ENCODE measurements at regions not wholly inside any gene's neighbourhood (a gene's known extent, or its start where the extent isn't known, plus 50 kb on each side); places are given as distances from the start of the nearest gene placed in this dataset.
"Not testable (repeated sequence)": the region's sequence is repeated elsewhere in the genome, so short reads cannot be mapped to it uniquely, and the experiment has no call there.

GRCh38 chr2:6186332-6187151 lies 494.4 kb downstream of the SOX11 start (continued):
- TF ChIP-seq ZNF607 (CRISPR knock-in tag; IDR thresholded peaks at IDR 0.05; ENCODE audit: borderline replicate concordance) (no peak), FIP1L1 (IDR thresholded peaks at IDR 0.05; ENCODE audit: borderline replicate concordance, insufficient read depth, low read depth, low read length) (no peak), BATF2 (CRISPR knock-in tag; IDR thresholded peaks at IDR 0.05) (no peak), ZBTB34 (CRISPR knock-in tag; IDR thresholded peaks at IDR 0.05) (no peak), IRX3 (CRISPR knock-in tag; IDR thresholded peaks at IDR 0.05; ENCODE audit: borderline replicate concordance, low read depth) (no peak)

- Histone ChIP-seq H3K4me3 (replicated peaks in 1 of 3; ENCODE audit: insufficient read depth in 1 of 3, low read depth in 2 of 3, low read length in 3 of 3) (no peak overlapping the region), H3K4me2 (ENCODE audit: low read depth, low read length) (no peak overlapping the region), H3K36me3 (replicated peaks in 1 of 2; ENCODE audit: control insufficient read depth in 1 of 2, insufficient read depth in 2 of 2, low read length in 2 of 2) (no peaks in the 10 kb centered on the region), H3K79me2 (ENCODE audit: insufficient read depth, low read length) (no peaks in the 10 kb centered on the region), H4K20me1 (ENCODE audit: insufficient read depth, low read length) (no peaks in the 10 kb centered on the region), H3K27me3 (ENCODE audit: control insufficient read depth in 1 of 2, insufficient read depth in 2 of 2, low read length in 2 of 2) (no peaks in the 10 kb centered on the region), H3K4me1 (ENCODE audit: insufficient read depth, low read length) (no peaks in the 10 kb centered on the region), H3K9me3 (ENCODE audit: low read length) (peaks cover 73% of the 10 kb centered on the region), H3K27ac (ENCODE audit: extremely low read length, insufficient read depth, low read length) (no peak overlapping the region), H2AFZ (ENCODE audit: low read length) (no peak overlapping the region), H3K9ac (ENCODE audit: insufficient read depth, low read depth, low read length) (no peak overlapping the region)
- ChIA-PET POLR2A (no interaction called here), CTCF (ENCODE audit: low intra/inter-chr PET ratio, low total read pairs) (no interaction called here)
- intact Hi-C loops (cut with micrococcal nuclease; ENCODE audit: unreplicated experiment) = no loop called here
- WGBS (ENCODE audit: low lambda C conversion rate) = 8% methylated on average over 1 of the region's 1 CpG
- no peak for FAIRE-seq
- in situ Hi-C loops (cut with HindIII; ENCODE audit: extremely low pct_ligation_motif_present, low pct_unique_long_range_greater_than_20kb) = no loop called here
- no peak for DNase-seq (ENCODE audit: low spot score)
- TF ChIP-seq ZNF451 (CRISPR knock-in tag; IDR thresholded peaks at IDR 0.05) = no peak
- no TSS peak for BruUV-seq (replicated peaks)
- ATAC-seq = no peak
Observed at GRCh38 chr2:6196449-6196848, 504.3 kb downstream of the SOX11 start.

- FAIRE-seq; intact Hi-C loops (cut with micrococcal nuclease; ENCODE audit: unreplicated experiment); H3K79me2 ChIP-seq (ENCODE audit: insufficient read depth, low read length); H3K9ac ChIP-seq (ENCODE audit: insufficient read depth, low read depth, low read length); CTCF ChIA-PET (ENCODE audit: low intra/inter-chr PET ratio, low total read pairs); DNase-seq (ENCODE audit: low spot score); H3K27ac ChIP-seq (ENCODE audit: extremely low read length, insufficient read depth, low read length); H3K27me3 ChIP-seq (ENCODE audit: control insufficient read depth in 1 of 2, insufficient read depth in 2 of 2, low read length in 2 of 2); BruUV-seq (replicated peaks); H3K4me2 ChIP-seq (ENCODE audit: low read depth, low read length); H3K4me1 ChIP-seq (ENCODE audit: insufficient read depth, low read length); ATAC-seq; H3K4me3 ChIP-seq (replicated peaks in 1 of 3; ENCODE audit: insufficient read depth in 1 of 3, low read depth in 2 of 3, low read length in 3 of 3); H4K20me1 ChIP-seq (ENCODE audit: insufficient read depth, low read length); in situ Hi-C loops (cut with HindIII; ENCODE audit: extremely low pct_ligation_motif_present, low pct_unique_long_range_greater_than_20kb); POLR2A ChIA-PET; H3K36me3 ChIP-seq (replicated peaks in 1 of 2; ENCODE audit: control insufficient read depth in 1 of 2, insufficient read depth in 2 of 2, low read length in 2 of 2); H2AFZ ChIP-seq (ENCODE audit: low read length): not testable (repeated sequence)
- WGBS (ENCODE audit: low lambda C conversion rate) = 23% methylated on average over 6 of the region's 6 CpGs
- H3K9me3 ChIP-seq (ENCODE audit: low read length) = peaks cover 74% of the 10 kb centered on the region
Observed at GRCh38 chr2:6198370-6198919, 506.3 kb downstream of the SOX11 start.

Data from HepG2 (cell line).